ENCODE measurements at regions not wholly inside any gene's neighbourhood (a gene's known extent, or its start where the extent isn't known, plus 50 kb on each side); places are given as distances from the start of the nearest gene placed in this dataset.

DNA sequence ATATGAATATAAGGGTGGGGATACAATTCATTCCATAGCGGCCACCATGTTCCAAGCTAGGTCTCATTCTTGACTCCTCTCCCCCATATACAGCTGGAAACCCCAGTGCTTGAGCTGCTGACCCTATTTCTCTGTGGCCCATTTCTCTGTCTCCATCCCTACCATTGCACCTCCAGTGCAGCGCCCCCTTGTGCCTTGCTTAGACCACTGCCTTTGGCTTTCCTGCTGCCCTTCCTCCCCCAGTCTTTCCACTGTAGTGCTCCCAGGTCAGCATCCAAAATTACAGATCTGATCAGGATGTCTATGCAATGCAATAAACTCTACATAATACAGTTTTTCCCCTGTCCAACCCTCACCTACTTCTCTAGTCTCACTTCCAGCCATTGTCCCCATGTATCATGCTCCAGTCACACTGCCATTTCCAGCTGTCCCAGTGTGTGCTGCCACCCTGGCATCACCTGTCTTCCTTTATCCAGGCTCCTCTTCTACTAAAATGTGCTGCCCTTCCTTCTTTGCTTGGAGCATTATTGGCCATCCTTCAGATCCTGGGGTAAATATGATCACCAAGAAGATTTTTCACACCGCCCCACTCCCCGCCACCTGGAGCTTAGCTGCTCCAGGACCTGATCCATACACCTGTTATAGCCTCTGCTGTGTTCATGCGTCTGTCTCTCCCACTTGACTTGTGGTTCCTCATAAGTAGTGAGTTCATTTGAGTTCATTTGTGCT is 199.4 kb upstream of the IPO5 start:
- TF ChIP-seq, protein P1, sequence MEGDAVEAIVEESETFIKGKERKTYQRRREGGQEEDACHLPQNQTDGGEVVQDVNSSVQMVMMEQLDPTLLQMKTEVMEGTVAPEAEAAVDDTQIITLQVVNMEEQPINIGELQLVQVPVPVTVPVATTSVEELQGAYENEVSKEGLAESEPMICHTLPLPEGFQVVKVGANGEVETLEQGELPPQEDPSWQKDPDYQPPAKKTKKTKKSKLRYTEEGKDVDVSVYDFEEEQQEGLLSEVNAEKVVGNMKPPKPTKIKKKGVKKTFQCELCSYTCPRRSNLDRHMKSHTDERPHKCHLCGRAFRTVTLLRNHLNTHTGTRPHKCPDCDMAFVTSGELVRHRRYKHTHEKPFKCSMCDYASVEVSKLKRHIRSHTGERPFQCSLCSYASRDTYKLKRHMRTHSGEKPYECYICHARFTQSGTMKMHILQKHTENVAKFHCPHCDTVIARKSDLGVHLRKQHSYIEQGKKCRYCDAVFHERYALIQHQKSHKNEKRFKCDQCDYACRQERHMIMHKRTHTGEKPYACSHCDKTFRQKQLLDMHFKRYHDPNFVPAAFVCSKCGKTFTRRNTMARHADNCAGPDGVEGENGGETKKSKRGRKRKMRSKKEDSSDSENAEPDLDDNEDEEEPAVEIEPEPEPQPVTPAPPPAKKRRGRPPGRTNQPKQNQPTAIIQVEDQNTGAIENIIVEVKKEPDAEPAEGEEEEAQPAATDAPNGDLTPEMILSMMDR (IDR thresholded peaks at IDR 0.05) = no peak
- no peaks in the 10 kb centered on the region for H3K9me3 ChIP-seq
- no peak overlapping the region for H3K4me3 ChIP-seq
- no peaks in the 10 kb centered on the region for H3K36me3 ChIP-seq (ENCODE audit: low read depth)
- no peak for DNase-seq
- intact Hi-C loops (cut with DNase I, micrococcal nuclease) = no loop called here
- no peak for ATAC-seq
- H3K4me1 ChIP-seq (ENCODE audit: low read depth) = no peaks in the 10 kb centered on the region

DNA sequence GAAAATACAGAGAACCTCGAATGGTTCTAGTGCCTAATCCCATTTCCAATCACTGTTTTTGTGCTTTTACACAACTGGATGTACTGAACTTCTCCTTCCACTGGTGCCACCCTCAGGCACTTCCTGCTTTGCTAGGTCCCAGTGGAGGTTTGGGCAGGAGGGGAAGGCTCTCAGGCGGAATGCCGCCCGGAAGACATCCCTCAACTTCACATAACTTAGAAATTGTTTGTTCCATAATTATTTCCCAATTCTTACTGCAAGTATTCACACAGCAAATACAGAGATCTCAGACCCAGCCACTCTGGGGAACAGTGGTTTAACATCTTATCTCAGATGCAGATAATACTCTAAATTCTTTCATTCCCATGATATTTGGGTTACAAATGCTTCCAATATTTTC is 195.7 kb upstream of the IPO5 start:
- H3K4me3 ChIP-seq = no peak overlapping the region
- intact Hi-C loops (cut with DNase I, micrococcal nuclease) = no loop called here
- H3K4me1 ChIP-seq (ENCODE audit: low read depth) = no peaks in the 10 kb centered on the region
- ATAC-seq = no peak
- DNase-seq = no peak
- no peaks in the 10 kb centered on the region for H3K36me3 ChIP-seq (ENCODE audit: low read depth)
- TF ChIP-seq, protein P1 (IDR thresholded peaks at IDR 0.05) = no peak
- no peaks in the 10 kb centered on the region for H3K9me3 ChIP-seq

DNA sequence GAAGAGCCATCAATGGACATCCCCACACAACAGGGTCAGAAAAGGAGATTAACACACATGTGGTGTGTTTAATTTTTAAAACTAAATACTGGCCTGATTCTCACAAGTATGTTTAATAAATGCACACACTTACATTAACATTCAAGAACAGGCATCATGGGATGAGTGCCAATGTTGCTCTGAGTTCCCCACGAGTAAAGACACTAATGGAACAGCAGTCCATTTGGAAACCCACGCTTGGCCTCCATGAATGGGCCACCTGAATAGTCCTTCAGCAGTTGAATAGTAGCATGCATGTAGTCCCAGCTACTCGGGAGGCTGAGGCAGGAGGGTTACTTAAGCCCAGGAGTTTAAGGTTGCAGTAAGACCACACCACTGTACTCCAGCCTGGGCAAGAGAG is 195.2 kb upstream of the IPO5 start:
- TF ChIP-seq, protein P1 (IDR thresholded peaks at IDR 0.05) = no peak
- Histone ChIP-seq H3K36me3 (ENCODE audit: low read depth) (no peaks in the 10 kb centered on the region), H3K4me1 (ENCODE audit: low read depth) (no peaks in the 10 kb centered on the region), H3K4me3 (no peak overlapping the region), H3K9me3 (no peaks in the 10 kb centered on the region)
- ATAC-seq (no peak), DNase-seq (no peak)
- intact Hi-C loops (cut with DNase I, micrococcal nuclease) = no loop called here

DNA sequence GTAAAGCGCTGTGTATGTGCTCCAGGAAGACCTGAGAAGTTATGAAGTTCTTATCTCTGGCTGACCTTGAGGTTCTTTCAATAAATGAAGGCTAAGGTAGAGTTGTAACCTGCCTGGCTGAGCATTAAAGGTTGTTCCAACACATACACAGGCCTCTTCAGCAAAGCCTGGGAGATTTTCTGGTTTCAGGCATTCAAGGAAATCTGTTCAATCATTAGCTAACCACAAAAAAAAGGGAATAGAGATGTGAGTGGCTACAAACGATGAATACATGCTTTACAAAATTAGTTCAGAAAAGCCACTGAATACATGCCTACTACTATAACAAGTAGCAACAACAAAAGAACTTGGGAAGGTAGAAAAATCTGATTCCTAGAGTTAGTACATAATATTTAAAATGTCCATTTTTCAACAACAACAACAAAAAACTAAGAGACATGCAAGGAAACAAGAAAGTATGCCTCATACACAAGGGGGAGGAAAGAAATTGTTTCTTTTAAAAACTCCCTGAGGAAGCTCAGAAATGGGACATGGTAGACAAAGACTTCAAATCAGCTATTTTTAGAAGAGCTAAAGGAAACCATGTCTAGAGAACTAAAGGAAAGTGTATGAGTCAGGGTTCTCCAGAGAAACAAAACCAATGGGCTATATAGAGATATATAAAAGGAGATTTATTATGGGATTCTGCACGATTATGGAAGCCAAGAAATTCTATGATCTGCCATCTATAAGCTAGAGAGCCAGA is 191.5 kb upstream of the IPO5 start:
- H3K4me3 ChIP-seq = no peak overlapping the region
- ATAC-seq = no peak

DNA sequence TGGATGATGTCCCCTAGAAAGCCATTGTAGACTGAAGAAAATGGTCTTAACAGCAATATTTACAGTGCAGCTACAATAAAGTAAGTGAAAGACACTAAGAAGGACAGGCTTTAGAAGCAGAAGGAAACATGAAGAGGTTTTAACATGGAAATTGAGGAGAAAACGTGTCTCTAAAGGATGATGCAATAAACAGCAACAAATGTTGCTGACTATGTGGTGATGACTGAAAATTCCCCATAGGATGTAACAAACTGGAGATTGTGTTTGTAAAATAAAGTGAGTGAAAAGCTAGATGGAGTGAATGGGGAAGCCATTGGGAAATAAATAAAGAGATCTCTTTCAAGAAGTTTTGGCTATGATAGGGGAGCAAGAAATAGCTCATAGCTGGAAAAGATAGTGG is 186.7 kb upstream of the IPO5 start:
- TF ChIP-seq, protein P1 (IDR thresholded peaks at IDR 0.05) = no peak
- no peaks in the 10 kb centered on the region for H3K36me3 ChIP-seq (ENCODE audit: low read depth)
- DNase-seq (no peak), ATAC-seq (no peak)
- H3K4me3 ChIP-seq = no peak overlapping the region
- H3K4me1 ChIP-seq (ENCODE audit: low read depth) = no peaks in the 10 kb centered on the region
- intact Hi-C loops (cut with DNase I, micrococcal nuclease) = no loop called here
- no peaks in the 10 kb centered on the region for H3K9me3 ChIP-seq

More for the DNA sequence above, 191.5 kb upstream of the IPO5 start:
- H3K4me1 ChIP-seq (ENCODE audit: low read depth) = no peaks in the 10 kb centered on the region
- TF ChIP-seq, protein P1 (IDR thresholded peaks at IDR 0.05) = no peak
- no peaks in the 10 kb centered on the region for H3K9me3 ChIP-seq
- H3K36me3 ChIP-seq (ENCODE audit: low read depth) = no peaks in the 10 kb centered on the region
- intact Hi-C loops (cut with DNase I, micrococcal nuclease) = no loop called here
- DNase-seq = no peak

All from mucosa of descending colon (tissue), 3 donors.